OCI-LY3 (cell line): ENCODE measurements at regions not wholly inside any gene's neighbourhood (a gene's known extent, or its start where the extent isn't known, plus 50 kb on each side); places are given as distances from the start of the nearest gene placed in this dataset.

Experiments used
- H2AFZ ChIP-seq: fragments of 200-600, 300-600 bp; shearing (Covaris generic); 2 replicates; pipeline ENCODE4 v1.6.0; 2014; ENCODE audit warnings: antibody characterized with exemption, low read depth, low read length
- H3K27ac ChIP-seq: fragments of 200-600, 300-600 bp; sonication (generic); 2 replicates; pipeline ENCODE4 v1.5.1; 2014; ENCODE audit warnings: mild to moderate bottlenecking, low read length, moderate library complexity, mixed read lengths
- H3K27me3 ChIP-seq: fragments of 200-600, 300-600 bp; sonication (generic); 2 replicates; pipeline ENCODE4 v1.6.1; 2014; ENCODE audit warnings: low read depth, low read length, mixed read lengths
- H3K36me3 ChIP-seq: fragments of 200-600, 300-600 bp; sonication (generic); replicated peaks from 2 replicates; pipeline ENCODE3; 2014; ENCODE audit warnings: low read depth, low read length, mixed read lengths
- H3K4me1 ChIP-seq: fragments of 300-600, 200-600 bp; sonication (generic); 2 replicates; pipeline ENCODE4 v1.6.1; 2014; ENCODE audit warnings: low read length, mixed read lengths
- H3K4me2 ChIP-seq: fragments of 200-600, 300-600 bp; sonication (generic); 2 replicates; pipeline ENCODE4 v1.6.1; 2014; ENCODE audit warnings: low read length, mixed read lengths
- H3K4me3 ChIP-seq: fragments of 300-600, 200-600 bp; sonication (generic); 2 replicates; pipeline ENCODE4 v1.5.1; 2014; ENCODE audit warnings: antibody characterized with exemption, mild to moderate bottlenecking, low read length, moderate library complexity
- H3K79me2 ChIP-seq: fragments of 300-600, 200-600 bp; shearing (Covaris generic); 2 replicates; pipeline ENCODE4 v1.6.1; 2014; ENCODE audit warnings: mild to moderate bottlenecking, low read length, mixed read lengths
- H3K9ac ChIP-seq: fragments of 300-600, 200-600 bp; shearing (Covaris generic); 2 replicates; pipeline ENCODE4 v1.6.0; 2014; ENCODE audit warnings: mild to moderate bottlenecking, low read length, moderate library complexity
- H3K9me3 ChIP-seq: fragments of 200-600, 300-600 bp; shearing (Covaris generic); 2 replicates; pipeline ENCODE4 v1.6.1; 2014; ENCODE audit warnings: low read length, mixed read lengths; ENCODE audit not compliant: insufficient read depth
- H4K20me1 ChIP-seq: fragments of 200-600, 300-600 bp; sonication (generic); 2 replicates; pipeline ENCODE4 v1.6.1; 2016; ENCODE audit warnings: low read length, mixed read lengths; ENCODE audit not compliant: insufficient read depth
- EZH2phosphoT487 ChIP-seq: fragments of 200-600 bp; shearing (Covaris generic); IDR thresholded peaks from 2 replicates; pipeline ENCODE4 v1.6.1; 2018; ENCODE audit warnings: antibody characterized with exemption, mixed run types, low read depth
- TF ChIP-seq, protein P1 (sequence below): fragments of 200-600, 300-600 bp; sonication (generic); IDR thresholded peaks from 2 replicates; pipeline ENCODE4 v1.5.1; 2014; ENCODE audit warnings: antibody characterized with exemption, low read length, low read depth

GRCh38 chr4:111066447-111066846 is 443.6 kb upstream of the PITX2 start:
- H3K27ac ChIP-seq: no peak overlapping the region
- no peak overlapping the region for H3K4me3 ChIP-seq
- no peaks in the 10 kb centered on the region for H3K79me2 ChIP-seq
- no peaks in the 10 kb centered on the region for H3K36me3 ChIP-seq
- no peak overlapping the region for H3K9ac ChIP-seq
- no peaks in the 10 kb centered on the region for H3K9me3 ChIP-seq
- H3K4me1 ChIP-seq: no peaks in the 10 kb centered on the region
- no peak for TF ChIP-seq EZH2phosphoT487
- TF ChIP-seq, protein P1, sequence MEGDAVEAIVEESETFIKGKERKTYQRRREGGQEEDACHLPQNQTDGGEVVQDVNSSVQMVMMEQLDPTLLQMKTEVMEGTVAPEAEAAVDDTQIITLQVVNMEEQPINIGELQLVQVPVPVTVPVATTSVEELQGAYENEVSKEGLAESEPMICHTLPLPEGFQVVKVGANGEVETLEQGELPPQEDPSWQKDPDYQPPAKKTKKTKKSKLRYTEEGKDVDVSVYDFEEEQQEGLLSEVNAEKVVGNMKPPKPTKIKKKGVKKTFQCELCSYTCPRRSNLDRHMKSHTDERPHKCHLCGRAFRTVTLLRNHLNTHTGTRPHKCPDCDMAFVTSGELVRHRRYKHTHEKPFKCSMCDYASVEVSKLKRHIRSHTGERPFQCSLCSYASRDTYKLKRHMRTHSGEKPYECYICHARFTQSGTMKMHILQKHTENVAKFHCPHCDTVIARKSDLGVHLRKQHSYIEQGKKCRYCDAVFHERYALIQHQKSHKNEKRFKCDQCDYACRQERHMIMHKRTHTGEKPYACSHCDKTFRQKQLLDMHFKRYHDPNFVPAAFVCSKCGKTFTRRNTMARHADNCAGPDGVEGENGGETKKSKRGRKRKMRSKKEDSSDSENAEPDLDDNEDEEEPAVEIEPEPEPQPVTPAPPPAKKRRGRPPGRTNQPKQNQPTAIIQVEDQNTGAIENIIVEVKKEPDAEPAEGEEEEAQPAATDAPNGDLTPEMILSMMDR: no peak
- H2AFZ ChIP-seq: no peak overlapping the region
- no peaks in the 10 kb centered on the region for H4K20me1 ChIP-seq
- no peaks in the 10 kb centered on the region for H3K27me3 ChIP-seq
- H3K4me2 ChIP-seq: no peak overlapping the region

GRCh38 chr4:111066887-111067286 is 444.0 kb upstream of the PITX2 start:
- H2AFZ ChIP-seq: no peak overlapping the region
- TF ChIP-seq, protein P1: no peak
- TF ChIP-seq EZH2phosphoT487: no peak
- H4K20me1 ChIP-seq: no peaks in the 10 kb centered on the region
- H3K79me2 ChIP-seq: no peaks in the 10 kb centered on the region
- H3K4me3 ChIP-seq: no peak overlapping the region
- no peak overlapping the region for H3K4me2 ChIP-seq
- H3K4me1 ChIP-seq: no peaks in the 10 kb centered on the region
- no peak overlapping the region for H3K9ac ChIP-seq
- no peaks in the 10 kb centered on the region for H3K27me3 ChIP-seq
- H3K36me3 ChIP-seq: no peaks in the 10 kb centered on the region
- H3K9me3 ChIP-seq: no peaks in the 10 kb centered on the region
- H3K27ac ChIP-seq: no peak overlapping the region

- H2AFZ ChIP-seq: no peak overlapping the region
- H3K36me3 ChIP-seq: no peaks in the 10 kb centered on the region
- H3K9me3 ChIP-seq: no peaks in the 10 kb centered on the region
- TF ChIP-seq EZH2phosphoT487: no peak
- TF ChIP-seq, protein P1: no peak
- H3K79me2 ChIP-seq: no peaks in the 10 kb centered on the region
- no peak overlapping the region for H3K27ac ChIP-seq
- no peaks in the 10 kb centered on the region for H4K20me1 ChIP-seq
- no peak overlapping the region for H3K9ac ChIP-seq
- no peaks in the 10 kb centered on the region for H3K4me1 ChIP-seq
- H3K27me3 ChIP-seq: no peaks in the 10 kb centered on the region
- H3K4me2 ChIP-seq: no peak overlapping the region
- H3K4me3 ChIP-seq: no peak overlapping the region
Measured at GRCh38 chr4:111068883-111069282, 446.0 kb upstream of the PITX2 start.

DNA sequence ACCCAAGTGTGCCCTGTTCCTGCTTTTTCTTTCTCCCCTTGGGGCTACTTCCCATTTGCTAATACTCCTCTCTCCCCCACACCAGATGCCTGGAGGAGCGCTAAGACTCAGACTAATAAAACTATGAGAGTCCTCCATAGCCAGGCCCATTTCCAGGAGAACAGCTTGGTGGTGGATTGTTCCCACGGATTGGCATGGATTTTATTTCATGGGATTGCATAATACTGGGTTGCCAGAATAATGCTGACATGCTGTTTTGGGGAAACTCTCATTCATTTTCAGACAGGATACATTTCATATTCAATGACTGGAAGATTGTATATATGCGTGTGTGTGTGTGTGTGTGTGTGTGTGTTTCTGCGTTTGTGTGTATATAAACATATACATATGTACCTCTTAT is 447.5 kb upstream of the PITX2 start:
- Histone ChIP-seq H3K9ac (no peak overlapping the region), H3K79me2 (no peaks in the 10 kb centered on the region), H3K4me2 (no peak overlapping the region), H4K20me1 (no peaks in the 10 kb centered on the region), H3K4me3 (no peak overlapping the region), H3K9me3 (no peaks in the 10 kb centered on the region), H3K36me3 (no peaks in the 10 kb centered on the region), H3K27me3 (no peaks in the 10 kb centered on the region), H3K27ac (no peak overlapping the region), H3K4me1 (no peaks in the 10 kb centered on the region), H2AFZ (no peak overlapping the region)
- TF ChIP-seq, protein P1: no peak
